ENCODE measurements at regions not wholly inside any gene's neighbourhood (a gene's known extent, or its start where the extent isn't known, plus 50 kb on each side); places are given as distances from the start of the nearest gene placed in this dataset.
"Not testable (repeated sequence)": the region's sequence is repeated elsewhere in the genome, so short reads cannot be mapped to it uniquely, and the experiment has no call there.

DNA sequence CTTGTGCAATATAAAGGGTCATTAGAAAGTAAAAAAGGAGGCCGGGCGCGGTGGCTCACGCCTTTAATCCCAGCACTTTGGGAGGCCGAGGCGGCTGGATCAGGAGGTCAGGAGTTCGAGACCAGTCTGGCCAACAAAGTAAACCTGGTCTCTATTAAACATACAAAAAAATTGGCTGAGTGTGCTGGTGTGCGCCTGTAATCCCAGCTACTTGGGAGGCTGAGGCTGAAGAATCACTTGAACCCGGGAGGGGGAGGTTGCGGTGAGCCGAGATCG, 102.8 kb upstream of the TMPRSS2 start:
- TF ChIP-seq, protein P1, sequence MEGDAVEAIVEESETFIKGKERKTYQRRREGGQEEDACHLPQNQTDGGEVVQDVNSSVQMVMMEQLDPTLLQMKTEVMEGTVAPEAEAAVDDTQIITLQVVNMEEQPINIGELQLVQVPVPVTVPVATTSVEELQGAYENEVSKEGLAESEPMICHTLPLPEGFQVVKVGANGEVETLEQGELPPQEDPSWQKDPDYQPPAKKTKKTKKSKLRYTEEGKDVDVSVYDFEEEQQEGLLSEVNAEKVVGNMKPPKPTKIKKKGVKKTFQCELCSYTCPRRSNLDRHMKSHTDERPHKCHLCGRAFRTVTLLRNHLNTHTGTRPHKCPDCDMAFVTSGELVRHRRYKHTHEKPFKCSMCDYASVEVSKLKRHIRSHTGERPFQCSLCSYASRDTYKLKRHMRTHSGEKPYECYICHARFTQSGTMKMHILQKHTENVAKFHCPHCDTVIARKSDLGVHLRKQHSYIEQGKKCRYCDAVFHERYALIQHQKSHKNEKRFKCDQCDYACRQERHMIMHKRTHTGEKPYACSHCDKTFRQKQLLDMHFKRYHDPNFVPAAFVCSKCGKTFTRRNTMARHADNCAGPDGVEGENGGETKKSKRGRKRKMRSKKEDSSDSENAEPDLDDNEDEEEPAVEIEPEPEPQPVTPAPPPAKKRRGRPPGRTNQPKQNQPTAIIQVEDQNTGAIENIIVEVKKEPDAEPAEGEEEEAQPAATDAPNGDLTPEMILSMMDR (conservative IDR thresholded peaks at IDR 0.05 in 1 of 2, IDR thresholded peaks at IDR 0.05 in 1 of 2; ENCODE audit: low read depth in 1 of 2, low read length in 2 of 2), result not testable (repeated sequence)
- TF ChIP-seq EZH2 (IDR thresholded peaks at IDR 0.05; ENCODE audit: low read length, missing control alignments), result not testable (repeated sequence)

Measured in fibroblast of lung (primary cell).